OCI-LY7 (cell line): ENCODE measurements at regions not wholly inside any gene's neighbourhood (a gene's known extent, or its start where the extent isn't known, plus 50 kb on each side); places are given as distances from the start of the nearest gene placed in this dataset.

ENCODE experiments used
- BruUV-seq: library from RNA; stranded (reverse); fragments of 400-500 nt; replicated peaks from 2 replicates; lab custom pipeline; 2021; lab: Mats Ljungman, UMichigan
- CTCF ChIA-PET: fragments of 300-600 bp; sonication (Branson Sonifier 250); formaldehyde crosslinking; loops from one replicate; lab custom pipeline; 2022; ENCODE audit warnings: antibody characterized with exemption; ENCODE audit not compliant: unreplicated experiment; lab: Charles Lee
- POLR2A ChIA-PET: fragments of 300-600 bp; sonication (Branson Sonifier 250); formaldehyde crosslinking; loops from one replicate; lab custom pipeline; 2022; ENCODE audit warnings: antibody characterized with exemption; lab: Charles Lee
- DNase-seq: peaks from one replicate; pipeline ENCODE4 v3.0.0-alpha.2; 2015; ENCODE audit warnings: low spot score
- H2AFZ ChIP-seq: fragments of 200-600 bp; sonication (generic), shearing (Covaris generic); 2 replicates; pipeline ENCODE4 v1.6.1; 2014; ENCODE audit warnings: mild to moderate bottlenecking, antibody characterized with exemption, low read length, moderate library complexity
- H3K27ac ChIP-seq: fragments of 200-600 bp; sonication (generic); 2 replicates; pipeline ENCODE4 v1.5.1; 2014; ENCODE audit warnings: mixed run types, low read depth, mild to moderate bottlenecking, moderate library complexity, low read length, inconsistent platforms; ENCODE audit not compliant: poor library complexity, severe bottlenecking
- H3K36me3 ChIP-seq: fragments of 200-600 bp; sonication (generic); 2 replicates; pipeline ENCODE4 v1.6.1; 2014; ENCODE audit warnings: mild to moderate bottlenecking, antibody characterized with exemption, low read length, moderate library complexity, mixed read lengths; ENCODE audit not compliant: insufficient read depth
- H3K4me1 ChIP-seq: fragments of 200-600 bp; sonication (generic); 2 replicates; pipeline ENCODE4 v1.5.1; 2014; ENCODE audit warnings: mild to moderate bottlenecking, low read length; ENCODE audit not compliant: insufficient read depth, poor library complexity, severe bottlenecking
- H3K4me2 ChIP-seq: fragments of 200-600 bp; sonication (generic); 2 replicates; pipeline ENCODE4 v1.6.1; 2014; ENCODE audit warnings: mild to moderate bottlenecking, low read length
- H3K4me3 ChIP-seq: fragments of 200-600 bp; sonication (generic); 2 replicates; pipeline ENCODE4 v1.5.1; 2014; ENCODE audit warnings: mild to moderate bottlenecking, low read depth, low read length; ENCODE audit not compliant: poor library complexity, severe bottlenecking
- H3K79me2 ChIP-seq: fragments of 200-600 bp; sonication (generic); 2 replicates; pipeline ENCODE4 v1.6.1; 2016; ENCODE audit warnings: low read depth, mild to moderate bottlenecking, low read length, moderate library complexity, mixed read lengths; ENCODE audit not compliant: insufficient read depth
- H3K9me2 ChIP-seq: fragments of 200-600 bp; sonication (generic); 2 replicates; pipeline ENCODE4 v1.6.1; 2016; ENCODE audit warnings: mild to moderate bottlenecking, low read length, mixed read lengths; ENCODE audit not compliant: insufficient read depth
- H3K9me3 ChIP-seq: fragments of 200-600 bp; sonication (generic); 2 replicates; pipeline ENCODE4 v1.6.1; 2014; ENCODE audit warnings: mild to moderate bottlenecking, mixed run types, low read length, mixed read lengths
- H4K20me1 ChIP-seq: fragments of 200-600 bp; sonication (generic); 2 replicates; pipeline ENCODE4 v1.6.1; 2014; ENCODE audit warnings: mild to moderate bottlenecking, antibody characterized with exemption, low read length, moderate library complexity, mixed read lengths; ENCODE audit not compliant: insufficient read depth
- CTCF ChIP-seq: fragments of 200-600 bp; sonication (generic); conservative IDR thresholded peaks from 2 replicates; pipeline ENCODE4 v1.5.1; 2014; ENCODE audit warnings: mild to moderate bottlenecking, antibody characterized with exemption, low read length, moderate library complexity, mixed read lengths
- EZH2phosphoT487 ChIP-seq: fragments of 200-600 bp; sonication (generic); IDR thresholded peaks from 2 replicates; pipeline ENCODE4 v1.6.1; 2018; ENCODE audit warnings: low read depth, borderline replicate concordance, mild to moderate bottlenecking, mixed run types, antibody characterized with exemption, low read length, moderate library complexity, mixed read lengths
- intact Hi-C: fragments of 100-400 bp; cut with micrococcal nuclease; formaldehyde crosslinking; loops from one replicate; pipeline ENCODE4 v1.10.0; 2022; ENCODE audit not compliant: unreplicated experiment

- H3K79me2 ChIP-seq: no peaks in the 10 kb centered on the region
- no peak for DNase-seq
- no peaks in the 10 kb centered on the region for H3K4me1 ChIP-seq
- ChIA-PET POLR2A (interaction anchor here (0.6 to 1.0 kb wide), 2 partner anchors 27 to 56 kb away, joined by 3 read pairs; no protein-coding TSS in a partner anchor), CTCF (no interaction called here)
- no peak overlapping the region for H3K27ac ChIP-seq
- intact Hi-C loops: loop anchor here (5.0 kb wide), 1 partner anchor 569 kb away; no protein-coding TSS in a partner anchor
- no peaks in the 10 kb centered on the region for H3K9me2 ChIP-seq
- no peaks in the 10 kb centered on the region for H4K20me1 ChIP-seq
- no TSS peak for BruUV-seq
- no peak for TF ChIP-seq EZH2phosphoT487
- TF ChIP-seq CTCF: no peak
- no peaks in the 10 kb centered on the region for H3K9me3 ChIP-seq
- H3K4me2 ChIP-seq: no peak overlapping the region
- no peak overlapping the region for H3K4me3 ChIP-seq
- H3K36me3 ChIP-seq: no peaks in the 10 kb centered on the region
- no peak overlapping the region for H2AFZ ChIP-seq
Observed at GRCh38 chr2:234546770-234547169, 49.9 kb upstream of the ARL4C start.
